Endothelial cell of umbilical vein (primary cell): ENCODE measurements at regions not wholly inside any gene's neighbourhood (a gene's known extent, or its start where the extent isn't known, plus 50 kb on each side); places are given as distances from the start of the nearest gene placed in this dataset.

Experiments used
- EZH2 ChIP-seq: IDR thresholded peaks from 2 replicates; pipeline ENCODE4 v1.6.1; 2012; ENCODE audit warnings: borderline replicate concordance, low read depth, mild to moderate bottlenecking, moderate library complexity, low read length, inconsistent platforms; ENCODE audit not compliant: severe bottlenecking
- POLR2AphosphoS5 ChIP-seq: IDR thresholded peaks from 2 replicates; pipeline ENCODE4 v1.6.1; 2012; ENCODE audit warnings: low read depth, mild to moderate bottlenecking, control low read depth, low read length, moderate library complexity; ENCODE audit not compliant: insufficient read depth
- TF ChIP-seq, protein P1 (sequence below): IDR thresholded peaks from 2 replicates; pipeline ENCODE4 v1.6.1; 2011; ENCODE audit not compliant: insufficient read depth, insufficient read length

- TF ChIP-seq EZH2 (no peak), POLR2AphosphoS5 (no peak)
- TF ChIP-seq, protein P1, sequence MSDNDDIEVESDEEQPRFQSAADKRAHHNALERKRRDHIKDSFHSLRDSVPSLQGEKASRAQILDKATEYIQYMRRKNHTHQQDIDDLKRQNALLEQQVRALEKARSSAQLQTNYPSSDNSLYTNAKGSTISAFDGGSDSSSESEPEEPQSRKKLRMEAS: no peak
Measured at GRCh38 chr11:116379185-116379828, 393.5 kb downstream of the BUD13 start.
